HK-2 (cell line): ENCODE measurements at regions not wholly inside any gene's neighbourhood (a gene's known extent, or its start where the extent isn't known, plus 50 kb on each side); places are given as distances from the start of the nearest gene placed in this dataset.

Experiments
- DNase-seq: peaks from one replicate; pipeline ENCODE4 v3.0.0-alpha.2; 2018; ENCODE audit not compliant: unreplicated experiment

DNA sequence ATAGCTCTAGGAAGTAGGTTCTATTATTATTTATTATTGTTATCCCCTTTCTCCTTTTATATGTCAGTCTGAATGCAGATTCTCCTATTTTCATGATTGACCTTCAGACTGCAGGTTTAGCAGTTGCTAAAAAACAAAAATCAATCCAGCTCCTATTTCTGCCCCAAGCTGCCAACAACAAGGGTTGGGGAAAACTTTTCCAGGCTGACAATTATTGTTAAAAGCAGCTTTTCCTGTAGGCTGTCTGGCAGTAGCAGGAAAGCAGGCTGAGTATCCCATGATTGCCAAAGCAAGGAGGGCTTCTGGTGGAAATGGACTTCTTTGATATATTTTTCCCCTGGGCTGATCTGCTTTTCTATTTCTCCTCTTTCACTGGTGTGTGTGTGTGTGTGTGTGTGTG, 78.0 kb upstream of the CTLA4 start:
- DNase-seq = no peak

DNA sequence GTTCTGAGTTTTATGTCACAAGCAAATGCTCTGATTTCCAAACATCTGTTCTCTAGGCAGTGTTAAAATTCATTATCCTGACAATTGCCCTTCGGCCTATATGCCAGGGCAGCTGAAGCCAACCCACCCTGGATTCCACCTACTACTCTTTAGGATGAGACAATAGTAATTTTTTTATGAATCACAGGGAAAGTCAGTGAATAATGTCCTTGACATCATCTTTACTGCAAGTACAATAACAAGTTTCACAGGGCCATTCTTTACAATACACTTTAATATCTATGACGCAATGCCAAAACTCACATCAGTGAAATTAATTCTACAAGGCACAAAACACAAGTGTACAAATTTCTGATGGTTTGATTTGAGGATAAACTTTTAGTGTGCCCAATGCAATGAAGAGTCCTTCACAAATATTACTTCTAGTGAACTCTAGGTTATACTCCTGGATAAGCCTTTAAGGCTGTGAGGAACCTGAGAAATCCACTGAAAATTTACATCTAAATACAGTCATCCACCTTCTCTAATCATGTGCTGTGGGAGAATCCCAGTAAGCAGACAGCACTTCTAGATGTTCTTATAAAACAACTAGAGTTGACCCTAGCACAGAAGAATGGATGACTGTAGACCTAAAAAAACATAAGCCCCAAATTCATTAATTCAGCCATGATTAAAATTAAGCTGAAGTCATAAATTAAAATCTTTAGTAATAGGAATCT, 77.3 kb upstream of the CTLA4 start:
- no peak for DNase-seq

DNA sequence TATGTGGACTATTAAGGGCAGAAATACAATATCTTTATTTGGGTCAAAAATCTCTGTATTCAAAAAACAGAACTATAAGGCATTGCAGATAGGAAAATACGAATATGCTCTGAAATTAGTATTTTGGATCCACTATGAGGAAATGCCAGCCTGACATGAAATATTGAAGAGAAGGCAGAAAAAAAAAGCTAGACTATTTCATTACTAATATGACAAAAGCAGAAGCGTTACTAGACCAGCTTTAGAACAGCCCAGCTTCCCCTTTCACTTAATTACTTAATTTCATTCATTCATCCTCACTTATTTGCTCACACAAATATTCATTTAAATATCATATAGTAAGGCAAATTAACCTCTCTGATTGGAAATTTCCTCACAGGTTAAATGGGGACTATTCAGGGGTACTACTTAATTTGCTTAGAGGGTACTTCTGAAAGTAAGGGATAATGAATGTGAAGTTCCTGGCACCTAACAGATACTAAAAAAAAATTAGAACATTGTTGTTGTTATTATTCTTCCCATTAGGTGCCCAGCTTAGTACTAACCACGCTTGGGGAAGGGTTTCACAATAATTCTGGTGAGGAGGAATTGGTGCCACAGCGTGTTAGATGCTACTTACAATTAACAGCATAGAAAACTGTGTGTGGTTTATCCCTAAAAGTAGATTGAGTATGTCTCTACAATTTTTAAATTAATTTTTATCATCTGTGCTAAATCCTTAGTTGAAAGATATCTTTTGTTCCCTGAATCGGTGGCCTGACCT, 71.1 kb upstream of the CTLA4 start:
- no peak for DNase-seq

DNA sequence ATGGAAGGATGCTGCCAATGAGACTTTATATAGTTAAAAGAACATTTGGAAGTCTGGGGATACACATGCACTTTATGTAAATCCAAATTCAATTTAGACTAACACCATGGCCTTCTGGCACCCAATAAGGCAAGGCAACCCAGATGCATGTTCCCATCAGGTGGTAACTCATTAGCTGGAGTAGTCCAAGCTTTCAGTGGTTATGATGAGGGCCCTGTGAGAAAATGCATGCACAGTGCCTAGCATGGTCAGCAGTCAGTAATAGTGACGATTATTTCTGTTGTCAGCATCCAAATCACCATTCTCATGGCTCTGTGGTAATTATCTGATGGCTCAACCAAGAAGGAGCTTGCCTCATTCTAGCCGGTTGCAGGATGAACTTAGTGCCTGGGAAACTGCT, 70.3 kb upstream of the CTLA4 start:
- DNase-seq = no peak

DNA sequence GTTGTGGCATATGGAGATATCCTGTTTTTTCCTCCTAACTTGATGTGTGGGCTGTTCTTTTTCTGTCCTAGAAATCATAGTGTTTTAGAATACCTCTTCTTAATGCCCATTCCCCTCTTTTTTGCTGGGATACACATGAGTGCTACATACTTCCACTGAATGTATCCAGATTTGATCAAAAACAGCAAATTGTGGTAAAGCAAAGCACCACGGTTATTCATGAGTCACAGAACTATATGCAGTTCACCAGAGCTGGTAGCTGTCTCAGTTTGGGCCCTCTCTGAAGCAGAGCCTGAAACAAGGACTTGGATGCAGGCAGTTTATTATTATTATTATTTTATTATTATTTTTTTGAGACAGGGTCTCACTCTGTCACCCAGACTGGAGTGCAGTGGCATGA, 69.9 kb upstream of the CTLA4 start:
- no peak for DNase-seq

DNA sequence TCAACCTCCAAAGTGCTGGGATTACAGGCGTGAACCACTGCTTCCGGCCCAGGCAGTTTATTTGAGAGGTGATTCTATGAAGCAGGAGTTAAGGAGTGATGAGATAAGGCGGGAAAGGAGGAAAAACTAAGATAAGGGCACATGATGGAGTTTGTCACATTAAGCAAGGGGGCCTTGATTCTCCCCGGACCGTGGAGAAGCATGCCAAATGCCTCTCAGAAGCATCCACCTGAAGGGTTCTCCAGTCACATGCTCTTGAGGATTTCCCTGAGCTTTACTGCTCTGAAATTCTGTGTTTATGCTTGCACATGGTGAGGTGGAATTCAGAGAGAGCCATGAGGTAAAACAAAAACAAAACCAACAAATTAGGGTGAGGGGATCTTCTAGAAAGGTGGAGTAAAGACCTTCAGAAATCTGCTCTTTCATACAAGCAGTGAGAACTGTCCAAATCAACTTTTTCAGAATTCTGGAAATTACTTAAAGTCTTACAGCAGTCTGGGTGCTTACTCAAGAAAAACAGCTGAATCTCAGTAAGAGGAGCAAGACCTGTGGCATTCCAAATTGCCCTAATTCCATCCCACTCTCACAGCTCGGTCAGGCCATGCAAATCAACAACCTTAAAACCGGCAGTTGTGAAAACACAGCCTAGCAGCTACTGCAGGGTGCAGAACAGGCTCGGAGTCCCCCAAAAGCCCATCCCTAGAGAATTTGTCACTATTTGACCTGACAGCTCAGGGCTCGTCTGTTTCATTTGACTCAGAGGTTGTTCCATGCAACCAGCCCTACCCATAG, 69.1 kb upstream of the CTLA4 start:
- no peak for DNase-seq

DNA sequence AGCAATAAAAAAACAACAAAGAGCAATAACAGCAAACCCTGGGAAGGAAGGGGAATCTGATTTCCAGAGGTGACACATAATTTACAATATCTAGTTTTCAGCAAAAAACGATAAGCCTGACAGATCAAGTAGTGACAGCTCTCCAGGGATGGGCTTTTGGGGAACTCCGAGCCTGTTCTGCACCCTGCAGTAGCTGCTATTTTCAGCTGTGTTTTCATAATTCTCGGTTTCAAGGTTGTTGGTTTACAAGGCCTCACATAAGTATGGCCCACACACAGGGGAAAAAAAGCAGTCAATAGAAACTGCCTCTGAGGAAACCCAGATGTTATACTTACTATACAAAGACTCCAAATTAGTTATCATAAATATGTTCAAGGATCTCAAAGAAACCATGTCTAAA, 67.7 kb upstream of the CTLA4 start:
- DNase-seq = no peak

DNA sequence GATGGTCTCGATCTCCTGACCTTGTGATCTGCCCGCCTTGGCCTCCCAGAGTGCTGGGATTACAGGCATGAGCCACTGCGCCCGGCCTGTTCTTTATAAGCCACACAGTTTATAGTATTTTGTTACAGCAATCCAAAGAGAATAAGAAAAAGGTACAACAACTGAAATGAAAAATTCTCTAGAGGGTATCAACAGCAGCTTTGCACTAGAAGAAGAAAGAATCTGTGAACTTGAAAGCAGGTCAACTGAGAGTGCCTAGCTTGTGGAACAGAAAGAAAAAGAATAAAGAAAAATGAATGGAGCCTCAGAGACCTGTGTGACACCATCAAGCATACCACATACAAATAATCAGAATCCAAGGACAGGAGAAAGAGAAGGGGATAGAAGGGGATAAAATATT, 66.8 kb upstream of the CTLA4 start:
- no peak for DNase-seq

DNA sequence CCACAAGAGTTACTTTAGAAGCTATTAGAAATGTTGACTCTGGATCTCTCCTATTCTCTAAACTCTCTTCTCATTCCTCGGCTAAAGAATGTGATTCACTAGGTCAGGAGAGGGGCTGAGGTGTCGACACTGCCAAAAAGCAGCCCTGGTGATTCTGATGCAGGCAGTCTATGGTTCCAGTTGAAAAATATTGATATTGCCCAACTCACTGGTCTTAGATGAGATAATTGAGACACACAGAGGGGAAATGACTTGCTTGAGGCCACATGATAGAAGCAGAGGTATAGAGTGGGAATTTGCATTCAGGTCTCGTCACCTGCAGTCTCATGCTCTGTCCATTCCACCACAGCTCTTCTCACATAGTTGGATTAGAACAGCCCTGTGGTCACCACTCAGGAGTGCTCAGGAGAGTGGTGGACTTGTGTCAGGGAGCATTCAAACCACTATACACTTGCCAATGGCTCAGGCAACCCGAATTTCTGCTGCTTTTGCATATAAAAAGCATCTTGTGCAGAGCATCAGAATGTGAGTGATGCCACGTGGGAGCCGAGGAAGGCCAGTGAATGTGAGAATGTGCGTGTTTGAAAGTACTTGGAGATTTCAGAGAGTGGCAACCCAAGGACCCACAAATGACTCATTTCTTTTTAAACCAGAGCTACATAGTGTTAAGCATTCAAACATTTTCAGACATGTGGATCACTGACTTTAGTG, 65.1 kb upstream of the CTLA4 start:
- DNase-seq = no peak

DNA sequence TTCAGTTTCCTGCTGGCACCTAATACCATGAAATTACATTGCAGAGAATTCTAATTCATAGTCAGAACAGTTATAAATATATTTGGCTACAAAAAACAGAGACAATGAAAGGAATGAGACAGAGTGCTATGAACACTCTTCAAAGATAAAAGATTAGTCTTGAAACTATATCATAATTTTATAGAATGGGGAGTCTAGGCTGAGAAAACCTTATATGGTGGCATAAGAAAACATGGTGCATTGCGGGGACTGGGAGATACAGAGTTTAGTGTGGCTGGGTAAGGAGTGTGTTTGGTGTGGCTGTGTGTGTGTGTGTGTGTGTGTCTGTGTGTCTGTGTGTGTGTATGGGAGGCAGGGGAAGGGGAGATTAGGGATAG, 64.5 kb upstream of the CTLA4 start:
- no peak for DNase-seq

DNA sequence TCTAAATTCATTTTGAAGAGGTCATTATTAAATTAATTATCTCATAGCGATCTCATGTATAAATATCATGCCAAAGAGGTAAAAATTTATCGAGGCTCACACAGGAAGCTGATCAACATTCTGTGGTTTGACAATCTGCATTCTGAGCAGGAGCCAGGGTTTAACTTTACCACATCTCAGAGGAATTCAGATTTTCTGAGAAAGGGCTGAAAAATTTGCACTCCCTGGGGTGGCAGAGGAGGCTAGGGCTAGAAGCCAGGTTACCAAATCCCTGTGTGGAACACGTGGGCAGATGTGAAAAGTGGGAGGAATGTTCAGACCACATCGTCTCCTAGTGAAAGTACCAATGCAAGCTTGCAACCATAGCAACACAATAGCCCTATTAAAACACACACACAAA, 63.5 kb upstream of the CTLA4 start:
- DNase-seq = no peak

DNA sequence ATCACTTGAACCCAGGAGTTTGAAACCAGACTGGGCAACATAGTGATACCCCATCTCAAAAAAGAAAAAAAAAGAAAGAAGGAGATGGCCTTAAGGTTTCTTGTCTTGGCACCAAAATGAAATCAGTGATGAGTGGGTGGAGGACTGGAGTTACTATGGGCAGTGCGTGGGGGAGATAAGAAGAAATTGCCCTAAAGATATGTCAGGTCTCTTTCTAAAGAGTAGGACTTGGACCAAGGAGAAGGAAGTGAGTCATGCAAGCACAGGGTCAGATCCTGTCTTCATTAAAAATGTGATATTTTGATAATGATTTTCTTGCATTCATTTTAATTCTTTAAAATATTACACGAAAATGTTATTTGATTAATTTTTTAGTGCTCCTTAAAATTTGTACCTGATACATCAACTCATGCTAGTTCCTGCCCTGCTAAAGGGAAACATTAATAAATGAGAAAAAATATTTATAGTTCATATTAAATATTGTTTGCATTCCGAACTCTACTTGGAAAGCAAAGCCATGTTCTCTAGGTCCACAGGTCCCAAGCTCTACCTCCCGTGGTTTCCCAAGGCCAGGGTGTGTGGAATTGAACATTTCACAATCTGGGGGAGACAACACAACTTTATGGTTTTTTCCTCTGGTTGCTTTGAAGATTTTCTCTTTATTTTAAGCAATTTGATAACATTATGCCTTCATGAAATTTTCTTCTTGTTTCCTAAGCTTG, 62.6 kb upstream of the CTLA4 start:
- DNase-seq = no peak

DNA sequence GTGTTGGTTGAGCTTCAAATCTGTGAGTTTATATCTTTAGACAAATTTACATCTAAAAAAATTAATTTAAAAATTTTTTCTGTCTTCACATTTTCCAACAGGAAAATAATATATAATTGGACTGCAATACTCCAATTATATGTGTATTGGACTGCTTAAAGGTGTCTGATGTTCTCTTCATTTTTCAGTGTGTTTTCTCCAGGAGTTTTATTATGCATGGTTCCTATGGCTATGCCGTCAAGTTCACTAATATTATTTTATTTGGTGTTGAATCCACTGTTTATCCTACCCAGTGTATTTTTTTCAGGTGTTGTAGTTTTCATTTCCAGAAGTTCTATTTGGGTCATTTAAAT, 62.1 kb upstream of the CTLA4 start:
- DNase-seq = no peak

DNA sequence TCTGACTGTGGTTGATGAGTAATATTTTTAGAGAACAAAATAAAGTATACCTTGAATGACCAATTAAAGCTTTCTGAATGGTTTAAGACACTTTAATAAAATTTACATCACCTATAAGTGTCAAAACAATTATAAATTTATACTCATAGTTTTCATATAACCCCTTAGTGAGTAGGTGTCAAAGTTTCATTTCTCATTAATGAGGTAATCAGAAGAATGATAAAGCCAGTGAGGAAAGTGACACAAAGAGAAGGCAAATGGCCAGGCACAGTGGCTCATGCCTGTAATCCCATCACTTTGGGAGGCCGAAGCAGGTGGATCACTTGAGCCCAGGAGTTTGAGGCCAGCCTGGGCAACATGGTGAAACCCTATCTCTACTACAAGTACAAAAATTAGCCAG, 60.8 kb upstream of the CTLA4 start:
- no peak for DNase-seq

DNA sequence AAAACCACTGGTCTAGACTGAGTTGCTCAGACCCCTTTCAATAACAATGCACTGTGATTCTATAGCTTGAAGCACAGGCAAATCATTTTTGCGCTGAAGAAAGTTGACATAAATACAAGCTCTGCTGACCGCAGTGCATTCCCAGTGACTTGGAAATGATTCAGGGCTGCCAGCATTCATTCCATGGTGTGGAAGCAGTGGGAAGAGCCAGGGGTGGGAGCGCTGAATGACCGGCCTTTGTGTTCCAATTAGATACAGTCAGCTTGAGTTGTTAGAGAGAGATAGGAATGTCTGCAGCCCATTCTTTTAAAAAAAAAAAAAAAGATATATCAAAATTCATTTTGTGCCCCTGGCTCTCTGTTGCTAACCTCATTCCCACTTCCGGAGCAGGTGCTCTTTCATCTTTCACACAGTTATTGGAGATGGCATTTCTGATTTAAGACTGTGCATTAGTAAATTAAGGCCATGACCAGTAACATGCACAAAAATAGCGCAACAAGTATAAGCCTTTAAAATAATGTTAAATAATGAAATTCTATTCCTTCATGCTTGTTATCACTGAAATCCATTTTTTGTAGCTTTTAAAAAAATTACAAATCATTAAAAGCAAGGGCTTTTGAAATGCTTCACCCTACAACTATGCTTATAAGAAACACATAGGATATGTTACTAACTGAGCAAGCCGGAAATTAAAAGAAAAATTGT, 59.4 kb upstream of the CTLA4 start:
- no peak for DNase-seq

DNA sequence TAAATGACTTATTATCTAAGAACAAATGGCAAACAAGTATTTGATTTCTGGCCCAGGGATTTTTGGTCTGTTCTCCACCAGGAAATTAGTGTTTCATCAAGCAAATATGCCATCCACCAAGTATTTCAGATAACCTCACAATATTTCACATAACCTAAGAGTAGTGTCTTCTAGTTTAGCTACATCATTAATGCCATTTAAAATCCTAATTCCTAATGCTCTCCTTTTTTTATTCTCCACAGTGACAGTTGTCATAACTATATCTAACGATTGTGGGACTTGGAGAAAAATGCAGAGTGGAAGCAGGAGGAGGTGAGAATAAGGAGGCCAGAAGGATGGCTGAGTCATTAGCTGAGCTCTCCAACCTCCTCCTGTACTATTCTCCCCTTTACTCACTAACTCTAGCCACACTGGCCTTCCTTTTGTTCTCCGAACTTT, 58.5 kb upstream of the CTLA4 start:
- no peak for DNase-seq

DNA sequence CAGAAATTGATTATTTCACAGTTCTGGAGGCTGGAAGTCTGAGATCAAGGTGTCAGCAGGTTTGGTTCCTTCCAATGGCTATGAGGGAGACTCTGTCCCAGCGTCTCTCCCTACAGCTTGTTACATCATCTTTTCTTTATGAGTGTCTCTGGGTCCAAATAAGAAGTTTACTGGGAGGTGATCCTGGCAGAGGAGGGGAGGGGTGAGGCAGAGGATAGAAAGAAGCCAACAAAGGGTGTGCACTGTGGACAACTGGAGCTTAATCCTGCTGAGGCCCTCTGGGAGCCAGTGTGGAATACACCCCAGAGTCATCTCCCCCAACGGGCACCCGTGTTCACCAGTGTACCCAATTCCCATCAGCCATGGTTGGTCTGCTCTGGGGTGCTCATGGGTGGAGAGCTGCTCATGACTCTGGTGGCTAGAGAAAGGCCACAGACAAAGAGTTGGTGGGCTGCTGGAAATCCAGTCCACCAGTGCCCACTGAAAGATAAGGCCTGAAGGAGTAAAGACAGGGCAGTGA, 57.5 kb upstream of the CTLA4 start:
- no peak for DNase-seq

DNA sequence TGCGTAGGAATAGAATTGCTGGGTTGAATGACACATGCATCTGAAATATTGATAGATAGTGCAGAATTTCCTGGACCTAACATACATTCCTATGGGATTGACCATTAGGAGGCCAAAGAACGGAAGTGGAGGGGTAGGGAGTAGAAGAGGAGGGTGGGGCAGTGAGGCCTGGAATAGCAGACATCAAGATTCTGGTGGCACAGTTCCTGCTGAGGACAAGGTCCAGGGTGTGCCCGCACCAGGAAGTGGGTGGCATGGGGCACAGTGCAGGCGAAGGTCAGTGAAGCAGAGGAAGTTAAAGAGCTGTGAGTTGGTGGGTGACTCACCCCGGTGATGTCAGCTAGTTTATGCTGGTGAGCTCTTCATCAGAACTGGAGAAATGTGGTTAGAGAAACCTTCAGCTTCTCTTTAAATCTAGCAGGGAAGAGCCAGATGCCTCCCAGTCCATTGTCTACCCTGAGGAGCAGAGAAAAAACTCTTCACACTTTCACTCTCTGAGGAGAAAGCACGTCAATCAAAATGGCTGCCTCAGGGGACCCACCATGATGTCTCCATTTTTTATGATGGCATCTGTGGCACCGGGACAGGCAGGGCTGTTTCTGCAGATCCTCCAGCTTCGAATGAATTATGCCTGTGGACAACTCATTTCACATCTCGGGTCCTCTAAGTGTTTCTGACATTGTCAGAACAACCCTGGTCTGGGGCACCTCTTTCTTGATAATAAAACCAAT, 55.9 kb upstream of the CTLA4 start:
- DNase-seq = peak; percentile 76

DNA sequence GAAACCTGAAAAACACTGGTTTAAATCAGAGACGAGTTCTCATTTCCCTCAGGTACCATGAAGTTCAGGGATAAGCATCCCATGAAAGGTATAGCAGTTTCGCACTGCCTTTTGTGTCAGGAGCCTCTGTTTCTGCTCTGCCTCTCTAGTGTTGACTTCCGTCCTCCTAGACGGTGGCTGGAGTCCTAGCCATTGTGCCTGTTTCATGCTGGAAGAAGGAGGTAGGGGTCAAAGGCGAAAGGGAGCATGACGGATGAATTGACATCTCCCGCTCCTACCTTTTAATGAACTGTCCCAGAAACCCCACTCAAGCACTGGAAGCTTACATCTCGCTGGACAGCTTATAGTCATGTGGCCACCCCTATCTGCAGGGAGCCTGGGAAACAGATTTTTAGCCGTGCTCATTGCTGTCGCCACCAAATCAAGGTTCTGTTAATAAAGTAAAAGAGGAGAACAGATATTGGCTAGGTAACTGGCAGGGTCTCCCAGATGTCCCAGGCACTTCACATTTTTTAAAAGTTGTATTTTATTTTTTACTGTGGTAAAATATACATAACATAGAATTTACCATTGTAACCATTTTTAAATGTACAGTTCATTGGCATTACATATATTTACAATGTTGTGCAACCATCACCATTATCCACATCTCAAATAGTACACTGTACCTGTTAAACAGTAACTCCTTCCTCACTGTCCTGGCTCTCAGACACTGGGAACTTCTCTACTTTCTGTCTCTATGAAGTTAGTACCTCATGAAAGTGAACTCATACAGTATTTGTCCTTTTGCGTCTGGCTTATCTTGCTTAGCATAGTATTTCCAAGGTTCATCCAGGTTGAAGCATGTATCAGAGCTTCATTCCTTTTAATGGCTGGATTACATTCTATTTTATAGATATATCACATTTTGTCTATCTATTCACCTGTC, 55.0 kb upstream of the CTLA4 start:
- no peak for DNase-seq
